GM18511 (cell line): ENCODE measurements at regions not wholly inside any gene's neighbourhood (a gene's known extent, or its start where the extent isn't known, plus 50 kb on each side); places are given as distances from the start of the nearest gene placed in this dataset.

Source experiments
- ATAC-seq: cut with Tn5 transposase; IDR thresholded peaks from one replicate; pipeline ENCODE4 v1.9.1; 2021; ENCODE audit warnings: mild to moderate bottlenecking, moderate library complexity; ENCODE audit not compliant: unreplicated experiment

DNA sequence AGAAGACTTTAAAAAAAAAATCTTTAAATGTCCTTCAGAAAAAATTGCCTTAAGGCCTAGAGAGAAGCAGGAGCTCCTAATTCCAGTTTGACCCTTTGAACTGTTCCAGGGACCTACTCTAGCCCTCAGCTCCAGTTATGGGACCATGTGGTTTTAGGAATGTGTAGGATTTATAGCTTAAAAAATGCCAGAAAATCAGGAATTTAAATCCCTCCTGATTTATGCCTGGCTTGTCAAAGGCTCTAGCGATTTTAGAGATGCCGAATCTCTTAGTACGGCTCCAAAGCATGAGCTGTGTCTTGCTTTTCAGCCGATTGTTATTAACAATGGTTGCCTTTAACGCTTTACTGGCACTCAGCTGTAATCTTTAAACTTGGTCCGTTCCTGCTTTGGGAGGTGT lies 130.6 kb upstream of the NPVF start:
- ATAC-seq: no peak

DNA sequence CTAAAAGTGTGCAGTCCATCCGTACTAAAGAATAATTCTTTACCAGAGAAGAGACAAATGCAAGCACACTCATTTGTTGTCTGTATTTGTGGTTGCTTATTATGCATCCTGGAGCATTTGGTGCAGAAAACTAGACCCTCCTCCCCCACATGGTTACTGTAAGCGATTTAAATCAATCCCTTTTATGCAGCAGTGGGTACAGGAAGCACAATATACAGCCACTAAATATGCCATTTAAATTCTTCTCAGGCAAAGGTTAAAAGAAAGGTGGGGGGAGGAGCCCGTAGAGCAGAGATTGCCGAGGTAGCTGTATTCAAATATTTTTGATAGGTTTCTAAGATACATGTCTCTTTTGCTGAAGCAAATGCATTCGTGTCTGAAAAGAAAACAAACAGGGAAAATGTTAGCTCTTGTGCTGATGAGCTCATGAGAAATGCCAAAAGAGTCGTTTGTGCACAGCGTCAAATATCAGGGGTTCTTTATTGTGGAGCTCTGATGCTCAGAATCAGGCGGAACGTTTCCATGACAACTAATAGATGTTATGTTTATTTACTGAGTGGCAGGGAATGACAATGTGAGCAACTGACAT lies 131.3 kb upstream of the NPVF start:
- no peak for ATAC-seq

DNA sequence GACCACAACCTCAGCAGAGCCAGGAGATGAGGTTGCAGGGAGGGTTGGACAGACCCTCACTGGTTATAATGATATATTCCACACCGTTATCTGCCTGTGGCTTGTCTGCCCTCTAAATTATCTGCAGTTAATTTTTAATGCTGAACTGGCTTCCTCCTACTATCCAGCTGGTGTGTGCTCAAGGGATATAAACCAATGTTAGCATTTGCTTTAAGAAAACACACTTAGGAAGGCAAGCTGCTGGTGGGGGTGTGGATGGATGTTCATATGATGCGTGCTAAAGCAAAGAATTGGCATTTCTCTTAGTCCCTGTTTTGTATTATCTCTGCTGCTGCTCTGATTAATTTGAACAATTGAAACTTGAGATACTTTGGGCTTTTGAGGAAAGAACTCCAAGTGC lies 132.2 kb upstream of the NPVF start:
- ATAC-seq: no peak

DNA sequence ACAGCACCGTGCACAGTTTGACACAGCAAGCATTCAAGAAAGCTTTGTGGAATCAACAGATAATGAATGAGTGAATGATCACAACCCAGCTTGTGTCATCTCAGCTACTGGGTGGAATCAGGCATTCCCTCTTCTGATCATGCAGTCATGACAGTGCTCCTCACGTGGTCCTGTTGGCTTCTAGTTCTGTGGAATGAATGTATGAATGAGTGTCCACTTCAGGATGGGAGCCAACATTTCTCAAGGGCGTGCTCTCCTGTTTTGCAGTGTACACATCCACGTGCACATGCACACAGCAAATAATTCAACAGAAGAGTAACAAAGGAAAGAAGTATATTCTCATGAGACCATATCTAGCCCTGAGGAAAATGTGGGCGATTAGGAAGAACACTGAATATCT lies 133.1 kb upstream of the NPVF start:
- no peak for ATAC-seq

DNA sequence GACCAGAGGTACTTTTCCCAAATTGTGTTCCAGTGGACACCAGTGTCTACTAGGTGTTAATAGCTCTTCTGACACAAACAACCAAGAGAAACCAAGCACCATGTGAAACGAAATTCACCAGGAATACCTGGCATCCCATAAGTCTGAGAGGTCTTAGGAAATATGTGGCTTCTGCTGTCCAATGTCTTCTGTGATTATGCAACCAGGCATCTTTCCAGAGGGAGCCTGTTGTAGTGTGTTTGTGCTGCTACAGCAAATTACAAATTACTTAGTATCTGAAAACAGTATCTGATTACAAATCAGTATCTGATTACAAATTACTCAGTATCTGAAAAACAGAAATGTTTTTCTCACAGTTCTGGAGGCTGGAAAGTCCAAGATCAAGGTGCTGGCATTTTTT lies 133.6 kb upstream of the NPVF start:
- ATAC-seq: no peak

DNA sequence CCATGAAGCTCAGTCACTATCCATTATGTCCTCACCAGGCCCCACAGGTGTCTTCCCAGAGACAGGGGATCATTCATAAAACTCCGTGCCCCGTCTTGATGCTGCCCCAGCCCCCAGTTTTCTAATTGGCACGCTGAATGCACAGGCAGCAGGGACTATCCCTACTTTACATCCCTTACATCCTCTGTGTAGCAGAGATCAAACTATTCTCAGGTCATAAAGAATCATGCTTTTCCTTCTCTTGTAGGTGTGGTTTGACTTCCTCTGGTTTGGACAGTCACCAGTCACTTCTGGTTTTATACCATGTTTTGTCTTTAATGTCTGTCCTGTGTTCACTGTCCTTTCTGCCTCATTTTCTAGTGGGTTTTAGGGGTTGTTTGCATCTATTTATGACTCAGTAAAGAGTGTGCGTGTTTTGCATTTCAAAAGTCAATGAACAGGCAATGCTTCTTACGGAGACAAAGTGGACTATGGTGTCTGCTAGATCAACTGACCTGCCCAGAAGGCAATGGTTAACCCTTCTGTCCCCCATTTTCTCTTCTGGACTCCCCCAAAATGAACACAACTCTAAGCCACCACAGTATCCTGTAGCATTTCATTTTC lies 140.4 kb upstream of the NPVF start:
- ATAC-seq: no peak

DNA sequence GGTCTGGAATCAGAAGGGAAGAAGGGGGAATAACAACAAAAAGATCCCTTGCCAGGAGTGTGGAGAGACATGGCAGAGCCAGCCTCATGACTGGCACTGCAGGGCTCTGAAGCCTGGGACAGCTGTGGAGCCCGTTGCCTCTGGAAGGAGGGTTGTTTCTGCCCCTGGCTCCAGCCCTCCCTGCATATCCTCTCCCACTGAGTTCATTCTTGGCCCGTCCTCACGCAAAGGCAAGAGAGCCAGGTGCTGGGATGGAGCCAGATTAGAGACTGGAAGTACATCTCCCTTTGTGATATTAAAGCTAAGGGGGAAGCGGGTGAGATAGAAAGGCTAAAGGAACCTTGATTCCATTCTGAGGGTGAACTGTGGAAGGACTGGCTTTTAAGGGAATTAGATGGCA lies 141.5 kb upstream of the NPVF start:
- no peak for ATAC-seq

DNA sequence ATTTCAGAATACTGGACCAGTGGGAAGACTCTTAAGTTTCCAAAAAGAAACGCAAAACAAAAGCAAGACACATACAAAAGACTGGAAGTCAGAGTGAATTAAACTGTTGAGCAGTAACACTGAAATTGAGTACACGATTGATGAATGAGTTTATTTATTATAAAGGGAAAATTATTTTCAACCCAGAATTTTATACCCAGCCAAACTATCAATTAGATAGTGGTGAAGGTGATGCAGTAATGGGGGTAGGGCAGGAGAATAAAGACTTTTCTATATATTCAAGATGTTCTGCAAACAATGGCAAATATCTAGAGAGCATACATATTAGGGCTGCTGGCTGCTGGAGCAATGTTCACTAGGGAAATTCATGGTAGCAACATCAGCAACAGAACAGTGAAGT lies 143.7 kb upstream of the NPVF start:
- ATAC-seq: no peak

DNA sequence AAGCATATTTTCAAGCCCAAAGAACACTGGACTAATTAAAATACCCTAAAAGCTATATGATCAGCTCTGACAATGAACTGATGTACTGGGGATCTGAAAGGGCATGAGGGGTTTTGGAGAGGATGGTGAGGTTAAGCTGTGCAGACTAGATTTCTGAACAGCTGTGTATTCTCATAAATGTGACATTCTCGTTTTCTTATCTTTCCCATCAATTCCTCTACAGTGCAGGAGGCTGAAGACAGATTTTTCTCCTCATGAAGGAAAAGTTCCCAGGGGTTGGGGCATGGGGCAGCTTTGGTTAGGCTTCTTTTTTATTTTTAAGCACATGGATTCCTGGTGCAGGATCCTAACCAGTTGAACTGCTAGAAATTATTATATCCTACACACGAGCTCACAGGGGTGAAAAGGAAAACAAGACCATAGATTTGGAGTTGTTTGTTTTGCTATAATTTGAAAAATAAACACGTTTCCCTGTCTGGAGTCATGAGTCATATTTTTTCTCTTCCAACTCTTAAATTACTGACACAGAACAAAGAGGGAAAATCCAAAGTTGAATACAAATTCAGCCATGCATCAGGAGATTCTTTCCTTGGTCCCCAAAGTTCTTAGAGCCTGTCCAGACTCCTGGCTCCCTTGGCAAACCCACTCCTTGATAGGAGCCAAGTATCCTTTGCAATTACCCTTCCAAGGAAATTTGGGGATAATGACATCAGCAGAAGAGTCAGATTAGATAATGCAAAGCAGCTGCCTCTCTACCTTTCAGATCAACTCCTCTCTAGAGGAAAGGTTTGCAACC lies 147.7 kb upstream of the NPVF start:
- ATAC-seq: no peak

DNA sequence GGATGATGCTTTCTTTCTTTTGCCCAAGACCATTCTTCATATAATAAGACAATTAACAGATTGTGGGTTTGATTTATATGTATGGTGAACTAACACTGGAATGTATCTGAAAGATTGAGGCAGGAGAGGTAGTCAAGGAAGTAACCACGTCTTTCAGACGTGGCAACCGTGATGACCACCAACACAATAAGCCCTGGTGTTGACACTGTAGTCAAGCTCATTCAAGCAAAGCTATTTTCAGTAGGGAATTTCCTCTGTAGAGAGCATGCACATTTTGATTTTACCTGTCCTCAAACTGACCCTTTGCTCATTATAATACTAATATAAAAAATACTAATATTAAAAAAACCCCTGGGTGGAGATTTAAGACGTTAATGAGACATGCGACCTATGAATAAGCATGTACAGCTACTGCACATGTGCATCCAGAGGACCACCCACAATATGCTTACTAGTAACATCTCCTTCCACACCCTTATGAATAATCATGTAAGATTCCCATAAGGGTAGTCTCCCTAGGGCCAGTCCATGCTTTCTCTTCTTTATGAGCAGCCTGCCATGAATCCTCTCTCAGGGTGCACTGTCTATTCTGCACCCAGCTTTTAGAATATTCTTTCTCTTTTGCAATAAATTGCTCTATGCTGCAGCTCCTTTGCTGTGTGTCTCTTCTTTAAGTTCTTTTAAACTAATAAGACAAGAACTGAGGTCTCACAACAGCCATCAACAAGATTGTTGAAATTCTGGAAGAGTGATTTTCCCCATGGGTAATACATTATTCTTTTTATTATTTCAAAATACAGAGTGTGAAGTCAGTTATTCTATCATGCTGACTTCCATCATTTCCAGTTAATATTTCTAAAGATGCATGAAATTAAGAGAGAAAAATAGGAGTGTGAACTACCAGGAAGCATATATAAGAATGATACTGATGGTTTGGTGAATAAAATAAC lies 151.3 kb upstream of the NPVF start:
- no peak for ATAC-seq

DNA sequence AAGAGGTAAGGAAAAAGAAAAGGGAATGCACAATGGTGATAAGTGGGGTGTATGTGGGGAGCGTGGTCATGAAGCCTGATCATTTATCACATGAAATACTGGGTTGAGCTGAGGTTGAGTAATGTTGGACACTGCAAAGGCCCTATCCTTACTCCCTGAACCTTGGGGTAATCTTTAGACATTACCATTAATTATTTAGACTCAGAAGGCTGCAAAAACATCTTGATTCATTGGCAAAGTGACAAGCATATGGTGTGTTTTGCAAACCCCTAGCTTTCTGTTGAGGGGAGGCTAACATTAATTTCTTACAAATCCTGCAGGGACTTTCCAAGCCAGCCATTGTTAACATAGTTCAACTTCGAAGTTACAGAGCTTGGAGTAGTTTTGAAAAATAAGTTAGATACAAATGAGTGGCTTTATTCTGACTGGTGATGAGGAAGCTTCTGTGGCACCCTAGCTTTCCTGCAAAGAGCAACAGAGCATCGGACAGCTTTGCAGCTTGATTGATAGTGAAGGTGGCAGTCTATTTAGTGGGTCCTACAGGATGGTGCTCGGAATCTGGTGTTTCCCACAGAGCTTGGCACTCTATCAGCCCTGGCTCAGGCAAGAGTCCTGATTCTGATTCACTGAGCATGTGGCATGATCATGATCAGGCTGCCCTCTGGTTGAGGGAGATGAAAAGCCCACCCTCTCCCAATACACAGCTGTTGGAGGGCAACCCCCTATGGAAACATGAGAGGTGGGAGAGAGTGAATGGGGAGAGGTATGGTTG lies 153.7 kb upstream of the NPVF start:
- ATAC-seq: no peak

DNA sequence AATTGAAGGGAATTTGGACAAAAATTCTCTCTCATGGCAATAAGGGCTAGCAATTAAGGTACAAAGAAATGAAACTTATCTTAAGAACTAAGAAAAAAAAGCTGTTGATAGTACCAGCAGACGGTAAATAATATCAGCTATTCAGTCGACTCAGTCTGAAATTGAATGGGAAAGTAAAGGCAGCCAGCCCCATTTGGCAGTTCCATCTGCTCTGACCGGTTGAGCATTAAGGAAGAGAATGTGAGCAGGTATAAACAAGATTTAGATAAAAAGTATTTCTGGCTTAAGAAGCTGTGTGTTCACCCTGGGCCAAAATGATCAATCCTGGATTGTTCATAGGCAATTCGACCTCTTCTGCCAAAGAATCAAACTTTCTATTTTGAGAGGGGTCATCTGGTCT lies 154.6 kb upstream of the NPVF start:
- ATAC-seq: no peak

DNA sequence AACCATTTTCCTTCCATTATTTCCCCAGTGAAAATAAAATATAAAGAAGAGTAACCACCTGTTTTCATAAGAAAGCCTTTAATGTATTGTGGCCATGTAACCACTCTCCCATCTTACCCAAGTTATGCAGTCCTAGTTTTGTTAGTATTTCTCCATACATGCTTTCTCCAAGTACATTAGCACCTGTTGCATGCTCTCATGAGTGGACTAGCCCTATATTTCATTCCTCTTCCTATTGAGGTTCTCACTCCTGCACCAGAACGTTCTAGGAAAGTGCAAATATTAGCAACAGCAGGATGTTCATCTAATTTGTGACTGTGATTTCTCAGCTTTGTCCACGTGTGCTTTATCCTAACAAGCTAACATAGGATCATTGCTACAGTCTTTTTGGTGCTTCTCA lies 155.1 kb upstream of the NPVF start:
- no peak for ATAC-seq

DNA sequence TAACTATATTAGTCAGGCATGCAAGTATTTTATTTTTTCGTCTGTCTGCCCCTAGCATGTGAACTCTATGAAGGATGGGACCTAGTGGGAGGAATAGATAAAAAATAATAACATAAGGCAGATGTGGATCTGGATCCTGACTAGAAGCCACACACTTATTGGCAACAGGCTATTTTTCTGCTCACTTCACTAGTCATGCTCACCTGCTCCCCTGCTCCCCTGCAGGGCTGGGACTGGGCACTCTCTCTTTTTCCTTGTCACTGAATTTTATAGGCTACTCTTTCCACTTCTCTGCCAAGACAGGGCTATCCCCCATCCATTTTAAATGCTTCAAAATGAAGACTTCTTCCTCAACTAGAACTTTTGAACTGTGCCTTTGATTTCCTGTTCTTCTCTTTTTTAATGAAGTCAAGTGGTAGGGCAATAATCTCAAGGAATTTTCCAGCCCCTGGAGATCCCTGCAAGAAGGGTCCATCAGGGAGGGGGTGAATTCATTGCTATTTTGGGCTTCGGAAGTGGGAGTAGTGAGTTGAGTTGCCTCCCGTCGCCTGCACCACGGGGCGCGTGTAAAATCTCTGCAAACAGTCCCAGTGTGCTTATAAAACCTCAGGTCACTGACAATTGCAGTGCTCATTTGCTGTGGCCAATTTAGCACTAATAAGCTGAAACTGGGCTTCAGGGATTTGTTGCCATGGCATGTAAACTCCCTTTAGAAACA lies 156.7 kb upstream of the NPVF start:
- ATAC-seq: no peak

DNA sequence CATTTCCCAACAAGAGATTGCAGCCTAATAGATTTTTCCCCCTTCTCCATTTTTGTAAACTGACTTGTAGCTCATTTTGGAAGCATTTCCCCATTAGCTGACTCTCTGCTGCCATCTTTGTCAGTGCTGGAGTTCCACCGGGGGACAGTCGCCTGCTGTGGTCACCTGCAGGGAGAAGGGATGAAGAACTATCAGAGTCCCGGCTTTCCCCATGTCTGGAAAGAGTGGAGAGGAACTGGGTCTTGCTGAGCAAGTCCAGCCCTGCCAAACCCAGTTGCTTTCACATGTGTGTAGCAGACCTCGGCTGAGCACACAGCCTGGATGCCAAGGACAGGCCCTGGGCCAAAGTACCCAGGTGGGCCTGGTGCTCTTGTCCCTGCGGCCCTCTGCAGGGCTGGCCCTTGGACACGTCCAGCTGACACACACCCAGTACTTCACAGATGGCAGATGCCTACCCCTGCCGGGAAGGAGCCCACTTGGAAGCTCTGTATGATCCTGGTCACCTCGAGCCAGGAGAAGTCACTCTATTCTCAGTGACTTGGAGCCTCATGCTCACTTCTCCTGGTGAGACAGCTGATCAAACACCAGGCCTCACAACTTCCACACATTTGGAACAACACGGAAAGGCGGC lies 157.3 kb upstream of the NPVF start:
- ATAC-seq: no peak

DNA sequence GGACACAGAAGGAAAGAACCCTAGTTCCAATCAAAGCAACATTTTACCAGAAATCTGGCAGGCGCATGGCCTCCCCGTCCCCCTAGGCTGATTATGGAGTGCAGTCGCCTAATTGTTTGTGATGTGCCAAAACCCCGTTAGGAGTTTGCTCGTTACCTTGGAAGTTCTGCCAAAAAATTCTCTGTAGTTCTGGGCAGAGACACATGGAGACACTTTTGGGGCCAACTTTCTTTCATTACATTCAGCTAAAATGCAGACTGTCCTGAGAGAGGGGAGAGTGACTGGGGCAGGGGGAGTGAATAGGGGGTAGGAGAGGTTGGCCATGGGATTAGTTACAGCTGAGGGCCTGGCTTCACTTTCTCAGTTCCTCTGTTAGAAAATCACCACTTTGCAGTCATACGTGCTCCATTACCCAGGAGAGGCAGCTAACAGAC lies 158.0 kb upstream of the NPVF start:
- ATAC-seq: no peak

DNA sequence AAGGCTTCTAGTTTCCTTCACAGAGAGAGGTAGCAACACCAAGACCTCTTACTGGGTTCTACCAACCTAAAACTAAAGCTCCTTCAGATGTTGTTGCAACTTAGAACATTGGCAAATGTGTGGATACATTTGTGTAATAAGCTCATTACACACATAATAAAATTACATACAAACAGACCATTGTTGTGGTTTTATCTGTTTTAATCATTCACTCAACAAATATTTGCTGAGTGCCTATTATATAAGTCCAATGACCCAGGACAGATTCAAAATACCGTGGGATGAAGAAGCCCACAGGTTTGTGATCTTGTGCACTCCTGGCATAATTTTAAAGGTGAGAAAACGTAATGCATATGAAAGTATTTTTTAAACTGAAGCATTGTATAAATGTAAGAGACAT lies 160.4 kb upstream of the NPVF start:
- no peak for ATAC-seq

DNA sequence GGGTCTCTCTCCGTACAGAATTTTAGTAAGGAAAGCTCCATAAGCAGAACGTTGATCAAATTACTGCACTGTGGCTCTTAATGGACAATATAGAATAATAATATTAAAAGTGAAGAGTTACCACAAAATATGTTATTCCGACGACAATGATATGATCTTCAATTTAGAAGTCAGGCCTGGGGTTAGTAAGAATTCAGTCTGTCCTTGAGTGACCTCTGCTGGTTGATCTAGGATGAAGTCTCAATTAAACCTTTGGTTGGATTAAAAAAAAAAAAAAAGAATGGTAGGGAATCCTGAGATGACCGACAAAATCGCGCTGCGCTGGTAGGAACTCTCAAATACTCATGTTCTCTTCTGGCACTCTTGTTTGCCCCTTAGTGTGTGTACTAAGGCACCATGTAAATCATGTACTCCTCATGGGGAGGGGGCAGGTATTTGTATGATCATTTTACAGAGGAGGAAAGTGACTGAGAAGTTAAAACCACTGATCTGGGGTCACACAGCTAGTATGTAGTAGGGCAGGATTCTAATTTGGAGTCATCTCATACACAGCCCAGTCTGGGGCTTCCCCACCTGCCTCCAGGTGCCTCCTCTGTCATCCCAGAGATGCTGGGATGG lies 161.3 kb upstream of the NPVF start:
- no peak for ATAC-seq

DNA sequence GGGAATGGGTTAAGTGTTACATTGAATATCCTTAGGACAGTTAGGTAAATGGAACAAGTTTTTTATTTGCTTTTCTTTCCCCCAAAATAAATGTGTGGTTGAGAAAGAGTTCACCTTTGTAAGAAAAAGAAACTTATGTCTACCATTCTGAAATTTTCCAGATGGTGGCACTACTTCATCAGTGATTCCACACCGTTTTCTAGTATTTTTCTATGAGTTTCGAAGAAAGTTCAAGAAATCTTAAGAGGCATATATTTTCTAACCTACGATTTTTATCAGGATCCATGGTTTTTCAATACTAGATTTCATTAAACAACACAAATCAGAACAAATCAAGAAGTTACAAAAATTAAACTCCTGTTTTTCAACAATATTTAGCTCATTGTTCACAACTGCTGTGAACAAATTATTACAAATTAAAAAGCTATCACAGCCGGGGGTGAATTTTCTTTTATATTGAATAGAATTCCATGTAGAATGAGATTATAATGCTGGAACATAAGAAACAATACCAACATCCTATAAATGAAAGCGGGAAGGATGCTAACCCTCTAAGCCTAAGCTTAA lies 163.1 kb upstream of the NPVF start:
- ATAC-seq: no peak
